ENCODE measurements at regions not wholly inside any gene's neighbourhood (a gene's known extent, or its start where the extent isn't known, plus 50 kb on each side); places are given as distances from the start of the nearest gene placed in this dataset.

DNA sequence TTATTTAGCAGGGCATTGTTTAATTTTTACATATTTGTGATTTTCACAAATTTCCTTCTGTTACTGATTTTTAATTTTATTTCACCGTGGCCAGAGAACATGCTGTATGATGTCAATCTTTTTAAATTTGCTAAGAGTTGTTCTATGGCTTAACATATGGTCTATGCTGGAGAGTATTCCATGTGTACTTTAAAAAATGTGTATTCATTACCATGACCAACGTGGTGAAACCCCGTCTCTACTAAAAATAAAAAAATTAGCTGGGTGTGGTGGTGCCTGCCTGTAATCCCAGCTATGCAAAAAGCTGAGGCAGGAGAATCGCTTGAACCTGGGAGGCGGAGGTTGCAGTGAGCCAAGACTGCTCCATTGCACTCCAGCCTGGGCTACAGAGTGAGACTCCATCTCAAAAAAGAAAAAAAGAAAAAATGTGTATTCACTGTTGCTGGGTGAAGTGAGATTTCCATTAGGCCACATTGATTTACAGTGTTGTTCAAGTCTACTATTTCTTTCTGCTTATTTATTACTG, 258.2 kb downstream of the EDEM1 start:
- Mint-ChIP-seq H3K9me3 (ENCODE audit: low read depth) (peaks cover 9% of the 10 kb centered on the region), H3K4me1 (ENCODE audit: low read depth) (no peaks in the 10 kb centered on the region), H3K36me3 (ENCODE audit: insufficient read depth) (no peaks in the 10 kb centered on the region), H3K27me3 (no peaks in the 10 kb centered on the region), H3K27ac (no peak overlapping the region), H3K4me3 (ENCODE audit: low read depth) (no peak overlapping the region)
- DNase-seq (ENCODE audit: low spot score, unreplicated experiment): no peak
- TF ChIP-seq, protein P1, sequence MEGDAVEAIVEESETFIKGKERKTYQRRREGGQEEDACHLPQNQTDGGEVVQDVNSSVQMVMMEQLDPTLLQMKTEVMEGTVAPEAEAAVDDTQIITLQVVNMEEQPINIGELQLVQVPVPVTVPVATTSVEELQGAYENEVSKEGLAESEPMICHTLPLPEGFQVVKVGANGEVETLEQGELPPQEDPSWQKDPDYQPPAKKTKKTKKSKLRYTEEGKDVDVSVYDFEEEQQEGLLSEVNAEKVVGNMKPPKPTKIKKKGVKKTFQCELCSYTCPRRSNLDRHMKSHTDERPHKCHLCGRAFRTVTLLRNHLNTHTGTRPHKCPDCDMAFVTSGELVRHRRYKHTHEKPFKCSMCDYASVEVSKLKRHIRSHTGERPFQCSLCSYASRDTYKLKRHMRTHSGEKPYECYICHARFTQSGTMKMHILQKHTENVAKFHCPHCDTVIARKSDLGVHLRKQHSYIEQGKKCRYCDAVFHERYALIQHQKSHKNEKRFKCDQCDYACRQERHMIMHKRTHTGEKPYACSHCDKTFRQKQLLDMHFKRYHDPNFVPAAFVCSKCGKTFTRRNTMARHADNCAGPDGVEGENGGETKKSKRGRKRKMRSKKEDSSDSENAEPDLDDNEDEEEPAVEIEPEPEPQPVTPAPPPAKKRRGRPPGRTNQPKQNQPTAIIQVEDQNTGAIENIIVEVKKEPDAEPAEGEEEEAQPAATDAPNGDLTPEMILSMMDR (IDR thresholded peaks at IDR 0.05; ENCODE audit: unreplicated experiment): no peak

DNA sequence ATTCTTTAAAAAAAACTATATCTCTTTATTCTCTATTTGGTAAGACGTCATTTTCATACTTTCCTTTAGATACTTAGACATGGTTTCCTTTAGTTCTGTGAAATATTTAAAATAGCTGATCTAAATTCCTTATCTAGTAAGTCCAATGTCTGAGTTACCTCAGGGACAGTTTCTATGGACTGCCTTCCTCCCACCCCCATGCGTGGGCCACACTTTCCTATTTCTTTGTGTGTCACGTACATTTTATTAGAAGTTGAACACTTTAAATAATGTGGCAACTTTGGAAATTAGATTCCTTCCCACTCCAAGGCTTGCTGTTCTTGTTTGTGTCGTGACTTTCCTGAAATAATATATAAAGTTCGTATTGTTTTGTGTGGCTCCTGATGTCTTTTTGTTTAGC, 260.7 kb downstream of the EDEM1 start:
- H3K27ac Mint-ChIP-seq: no peak overlapping the region
- no peaks in the 10 kb centered on the region for H3K36me3 Mint-ChIP-seq (ENCODE audit: insufficient read depth)
- no peaks in the 10 kb centered on the region for H3K27me3 Mint-ChIP-seq
- TF ChIP-seq, protein P1 (IDR thresholded peaks at IDR 0.05; ENCODE audit: unreplicated experiment): no peak
- peaks cover 7% of the 10 kb centered on the region for H3K9me3 Mint-ChIP-seq (ENCODE audit: low read depth)
- no peak for DNase-seq (ENCODE audit: low spot score, unreplicated experiment)
- H3K4me1 Mint-ChIP-seq (ENCODE audit: low read depth): no peaks in the 10 kb centered on the region
- no peak overlapping the region for H3K4me3 Mint-ChIP-seq (ENCODE audit: low read depth)

DNA sequence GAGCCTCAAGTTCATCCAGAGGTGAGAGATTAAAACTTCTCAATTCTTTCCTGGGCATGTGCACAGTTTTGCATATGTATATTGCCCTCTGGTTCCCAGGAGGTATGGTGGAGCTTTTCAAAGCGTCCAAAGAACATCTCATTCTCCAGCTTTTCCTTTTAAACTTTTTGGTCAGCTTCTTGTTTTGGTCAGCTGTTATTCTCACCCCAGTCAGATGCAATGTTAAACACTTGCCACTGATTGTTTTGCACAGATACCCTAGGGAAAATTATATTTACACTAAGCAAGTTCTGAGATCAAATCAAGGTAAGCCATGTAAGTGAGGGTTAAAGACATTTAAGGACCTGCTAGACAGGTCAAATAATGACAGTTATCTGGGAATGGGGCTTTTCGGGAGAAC, 261.3 kb downstream of the EDEM1 start:
- DNase-seq (ENCODE audit: low spot score, unreplicated experiment): no peak
- Mint-ChIP-seq H3K27me3 (no peaks in the 10 kb centered on the region), H3K4me3 (ENCODE audit: low read depth) (no peak overlapping the region), H3K9me3 (ENCODE audit: low read depth) (peaks cover 6% of the 10 kb centered on the region), H3K27ac (no peak overlapping the region), H3K4me1 (ENCODE audit: low read depth) (no peaks in the 10 kb centered on the region), H3K36me3 (ENCODE audit: insufficient read depth) (no peaks in the 10 kb centered on the region)
- TF ChIP-seq, protein P1 (IDR thresholded peaks at IDR 0.05; ENCODE audit: unreplicated experiment): no peak

DNA sequence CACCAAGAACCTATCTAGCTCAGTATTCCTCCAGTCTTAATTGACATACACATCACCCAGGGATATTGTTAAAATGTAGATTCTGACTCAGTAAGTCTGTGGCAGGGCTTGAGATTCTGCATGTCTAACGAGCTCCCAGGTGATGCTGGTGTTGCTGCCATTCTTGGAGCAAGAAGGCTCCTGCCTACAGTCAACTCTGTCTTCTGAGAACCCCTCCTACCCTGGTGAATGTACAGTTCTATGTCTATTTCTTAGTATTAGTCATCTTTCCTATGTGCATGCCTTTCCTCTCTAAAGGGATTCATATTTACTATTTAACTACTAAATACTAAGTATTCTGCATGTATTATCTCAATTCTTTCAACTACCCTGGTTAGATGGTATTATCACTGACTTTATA, 268.7 kb downstream of the EDEM1 start:
- no peak overlapping the region for H3K4me3 Mint-ChIP-seq (ENCODE audit: low read depth)
- H3K27ac Mint-ChIP-seq: no peak overlapping the region
- no peaks in the 10 kb centered on the region for H3K36me3 Mint-ChIP-seq (ENCODE audit: insufficient read depth)
- TF ChIP-seq, protein P1 (IDR thresholded peaks at IDR 0.05; ENCODE audit: unreplicated experiment): no peak
- no peaks in the 10 kb centered on the region for H3K4me1 Mint-ChIP-seq (ENCODE audit: low read depth)
- H3K9me3 Mint-ChIP-seq (ENCODE audit: low read depth): no peaks in the 10 kb centered on the region
- DNase-seq (ENCODE audit: low spot score, unreplicated experiment): no peak
- H3K27me3 Mint-ChIP-seq: no peaks in the 10 kb centered on the region

DNA sequence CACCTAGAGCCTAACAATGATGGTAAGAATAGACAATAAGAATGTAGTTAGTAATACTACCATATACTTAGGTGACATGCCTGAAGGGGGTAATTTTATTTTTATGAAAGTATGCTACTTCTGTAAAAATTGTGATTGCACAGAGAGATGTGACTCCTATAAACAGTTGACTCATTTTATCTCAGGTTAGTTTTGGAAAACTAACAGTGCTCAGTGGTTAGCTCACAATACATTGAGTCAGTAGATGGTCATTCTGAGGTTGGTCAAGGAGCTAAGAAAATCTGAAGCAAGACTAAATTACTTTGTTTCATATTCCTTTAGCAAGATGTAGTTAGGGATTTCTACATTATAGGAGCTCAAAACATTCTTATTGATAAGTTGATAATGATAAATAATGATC, 271.0 kb downstream of the EDEM1 start:
- TF ChIP-seq, protein P1 (IDR thresholded peaks at IDR 0.05; ENCODE audit: unreplicated experiment): no peak
- H3K9me3 Mint-ChIP-seq (ENCODE audit: low read depth): no peaks in the 10 kb centered on the region
- DNase-seq (ENCODE audit: low spot score, unreplicated experiment): no peak
- no peak overlapping the region for H3K4me3 Mint-ChIP-seq (ENCODE audit: low read depth)
- H3K36me3 Mint-ChIP-seq (ENCODE audit: insufficient read depth): no peaks in the 10 kb centered on the region
- H3K27me3 Mint-ChIP-seq: no peaks in the 10 kb centered on the region
- no peak overlapping the region for H3K27ac Mint-ChIP-seq
- H3K4me1 Mint-ChIP-seq (ENCODE audit: low read depth): no peaks in the 10 kb centered on the region
